GM13977 (cell line): ENCODE measurements at regions not wholly inside any gene's neighbourhood (a gene's known extent, or its start where the extent isn't known, plus 50 kb on each side); places are given as distances from the start of the nearest gene placed in this dataset.

Experiments used
- DNase-seq: peaks from one replicate; pipeline ENCODE4 v3.0.0; 2012; ENCODE audit warnings: low spot score
- in situ Hi-C: fragments of 300-500 bp; cut with MboI; formaldehyde crosslinking; loops from one replicate; pipeline ENCODE4 v1.12.0; 2022; ENCODE audit warnings: low sequenced_read_pairs, low pct_unique_long_range_greater_than_20kb, mixed read lengths, inconsistent platforms; ENCODE audit not compliant: unreplicated experiment
- TF ChIP-seq, protein P1 (sequence below): IDR thresholded peaks from 2 replicates; pipeline ENCODE4 v1.5.1; 2012; ENCODE audit warnings: mild to moderate bottlenecking, control low read depth; ENCODE audit not compliant: insufficient read depth; ENCODE audit errors: extremely low read depth, missing control alignments

DNA sequence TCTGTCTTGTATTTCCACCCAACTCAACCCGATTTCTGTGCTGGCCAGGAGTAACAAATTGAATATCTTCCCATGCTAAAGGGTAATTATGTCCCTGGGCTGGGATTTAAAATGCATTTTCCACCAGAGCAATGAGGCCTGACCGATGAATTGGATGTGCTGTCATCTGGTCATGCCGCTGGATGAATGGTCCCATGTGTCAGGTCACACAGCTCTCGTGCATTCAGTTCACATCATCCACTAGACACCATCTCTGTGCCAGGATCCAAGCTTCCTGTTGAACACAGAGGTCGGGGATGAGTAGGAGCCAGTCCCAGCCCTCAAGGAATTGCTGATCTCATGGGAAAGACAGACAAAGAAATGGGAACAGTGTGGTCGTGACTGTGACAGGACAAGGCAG, 200.8 kb downstream of the ADRA2A start:
- TF ChIP-seq, protein P1, sequence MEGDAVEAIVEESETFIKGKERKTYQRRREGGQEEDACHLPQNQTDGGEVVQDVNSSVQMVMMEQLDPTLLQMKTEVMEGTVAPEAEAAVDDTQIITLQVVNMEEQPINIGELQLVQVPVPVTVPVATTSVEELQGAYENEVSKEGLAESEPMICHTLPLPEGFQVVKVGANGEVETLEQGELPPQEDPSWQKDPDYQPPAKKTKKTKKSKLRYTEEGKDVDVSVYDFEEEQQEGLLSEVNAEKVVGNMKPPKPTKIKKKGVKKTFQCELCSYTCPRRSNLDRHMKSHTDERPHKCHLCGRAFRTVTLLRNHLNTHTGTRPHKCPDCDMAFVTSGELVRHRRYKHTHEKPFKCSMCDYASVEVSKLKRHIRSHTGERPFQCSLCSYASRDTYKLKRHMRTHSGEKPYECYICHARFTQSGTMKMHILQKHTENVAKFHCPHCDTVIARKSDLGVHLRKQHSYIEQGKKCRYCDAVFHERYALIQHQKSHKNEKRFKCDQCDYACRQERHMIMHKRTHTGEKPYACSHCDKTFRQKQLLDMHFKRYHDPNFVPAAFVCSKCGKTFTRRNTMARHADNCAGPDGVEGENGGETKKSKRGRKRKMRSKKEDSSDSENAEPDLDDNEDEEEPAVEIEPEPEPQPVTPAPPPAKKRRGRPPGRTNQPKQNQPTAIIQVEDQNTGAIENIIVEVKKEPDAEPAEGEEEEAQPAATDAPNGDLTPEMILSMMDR = no peak
- in situ Hi-C loops = no loop called here
- DNase-seq = no peak

DNA sequence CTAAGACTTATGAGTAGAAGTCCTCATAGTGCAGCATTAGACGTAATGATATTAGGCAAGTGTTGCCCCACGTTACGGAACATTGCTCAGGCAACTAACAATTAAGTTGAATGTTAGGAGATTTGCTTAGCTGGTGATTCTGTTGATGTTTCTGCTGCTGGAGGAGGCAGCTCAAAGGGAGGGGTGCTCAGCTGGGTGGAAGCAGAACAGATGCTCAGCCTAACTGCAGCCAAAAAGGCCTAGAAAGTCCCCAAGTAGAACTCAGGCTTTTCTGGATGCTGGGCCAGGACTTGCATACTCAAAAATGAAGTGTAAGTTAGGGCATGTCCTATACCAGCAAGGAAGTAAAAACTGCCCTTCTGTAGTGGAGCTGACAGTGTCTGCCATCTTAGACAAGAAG, 201.4 kb downstream of the ADRA2A start:
- TF ChIP-seq, protein P1 = no peak
- in situ Hi-C loops = no loop called here
- DNase-seq = no peak

DNA sequence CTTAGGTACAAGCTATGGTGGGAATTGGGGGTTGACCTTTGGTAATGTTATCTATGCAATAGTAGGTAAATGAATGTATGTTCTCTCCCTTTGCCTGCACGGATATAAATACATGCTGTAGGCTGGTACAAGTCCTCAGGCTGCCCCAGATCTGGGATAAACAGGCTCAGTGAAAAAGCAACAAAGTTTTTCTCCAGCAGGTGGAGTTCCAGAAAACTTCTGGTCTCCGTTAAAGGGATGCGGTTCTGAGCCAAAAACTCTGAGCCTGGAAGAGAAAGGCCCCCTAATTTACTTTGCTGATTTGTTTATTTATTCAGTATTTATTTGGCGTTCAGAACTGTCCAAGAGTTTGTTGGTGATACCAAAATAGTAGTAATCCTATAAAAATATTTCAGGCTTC, 204.7 kb downstream of the ADRA2A start:
- in situ Hi-C loops = no loop called here
- TF ChIP-seq, protein P1 = no peak
- no peak for DNase-seq

DNA sequence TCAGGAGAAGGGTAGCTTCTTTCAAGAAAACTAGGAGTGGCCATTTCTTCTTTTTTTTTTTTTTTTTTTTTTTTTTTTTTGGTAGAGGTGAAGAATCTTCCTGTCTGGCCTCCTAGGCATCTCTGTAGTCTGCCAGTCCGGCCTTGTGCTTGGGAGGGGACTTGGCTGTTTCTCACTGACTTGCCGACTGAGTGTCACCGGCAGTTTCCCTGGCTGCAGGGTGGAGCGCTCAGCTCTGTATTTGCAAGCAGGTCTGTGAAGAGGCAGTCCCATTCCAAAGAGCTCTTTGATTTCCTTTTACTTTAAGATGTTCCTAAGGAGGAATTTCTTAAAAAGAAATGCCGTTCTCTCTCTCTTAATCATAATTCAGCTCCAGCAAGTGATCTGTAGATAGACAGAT, 212.6 kb downstream of the ADRA2A start:
- in situ Hi-C loops = no loop called here
- DNase-seq = no peak
- TF ChIP-seq, protein P1 = no peak

DNA sequence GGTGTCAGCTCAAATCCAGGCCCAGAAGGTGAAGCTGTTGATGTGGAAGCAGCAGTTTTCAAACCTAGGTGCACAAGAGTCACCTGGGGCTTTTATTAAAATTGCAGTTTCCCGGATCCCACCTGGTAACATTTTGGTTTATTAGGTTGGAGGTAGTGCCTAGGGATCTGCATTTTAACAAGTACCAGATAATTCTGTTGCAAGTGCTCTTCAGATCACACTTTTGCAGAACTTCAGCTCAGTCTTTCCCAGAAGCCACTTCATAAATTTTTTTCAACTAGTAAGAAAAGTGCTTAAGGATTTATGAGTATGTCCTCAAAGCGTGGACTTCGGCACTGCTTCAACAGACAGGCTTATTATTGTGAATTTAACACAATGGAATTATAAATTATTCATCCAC, 213.8 kb downstream of the ADRA2A start:
- TF ChIP-seq, protein P1 = no peak
- DNase-seq = no peak
- in situ Hi-C loops = no loop called here

DNA sequence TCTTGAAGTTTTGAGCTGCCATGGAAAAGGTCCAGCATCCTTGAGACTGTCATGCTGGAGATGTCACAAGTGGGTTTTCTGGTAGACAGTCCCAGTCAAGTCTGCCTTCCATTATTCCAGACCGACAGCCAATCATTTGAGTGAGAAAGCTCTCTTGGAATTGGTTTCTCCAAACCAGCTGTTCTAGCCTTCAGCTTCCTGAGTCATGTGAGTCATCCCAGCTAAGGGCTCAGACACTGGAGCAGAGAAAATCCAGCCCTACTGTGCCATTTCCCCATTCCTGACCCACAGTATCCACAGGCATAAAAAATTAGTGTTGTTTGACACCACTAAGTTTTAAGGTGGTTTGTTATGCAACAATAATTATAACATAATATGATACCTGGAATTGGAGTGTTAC, 219.0 kb downstream of the ADRA2A start:
- no peak for DNase-seq
- TF ChIP-seq, protein P1 = no peak
- in situ Hi-C loops = no loop called here

DNA sequence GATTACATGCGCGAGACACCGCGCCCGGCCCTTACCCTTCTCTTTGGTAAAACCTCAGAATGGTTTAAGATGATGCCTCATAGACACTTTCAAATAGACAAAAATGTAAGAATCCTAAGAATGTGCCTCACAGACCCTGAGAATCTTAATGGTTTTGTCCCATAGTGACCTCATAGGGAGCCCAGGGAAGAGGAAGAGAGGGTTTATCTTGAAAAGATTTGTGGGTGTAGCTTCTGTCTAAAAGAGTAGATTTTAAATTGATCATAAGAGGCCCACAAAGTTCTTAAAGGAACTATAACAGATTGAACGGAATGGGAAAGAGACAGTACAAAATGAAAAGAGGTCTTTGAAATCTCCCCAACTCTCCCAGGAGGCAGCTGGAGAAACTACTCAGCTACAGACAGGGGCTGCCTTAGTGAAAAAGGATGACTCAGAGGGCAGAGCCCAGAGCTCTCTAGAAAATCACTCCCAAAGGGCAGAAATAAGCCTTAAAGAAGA, 220.6 kb downstream of the ADRA2A start:
- TF ChIP-seq, protein P1 = no peak
- in situ Hi-C loops = no loop called here
- DNase-seq = no peak
